Inflammatory macrophage treated with lipopolysaccharide for 1 hour (primary cell): ENCODE measurements at regions not wholly inside any gene's neighbourhood (a gene's known extent, or its start where the extent isn't known, plus 50 kb on each side); places are given as distances from the start of the nearest gene placed in this dataset.
A peak's percentile ranks its signal among the peaks of the same experiment; 100 is the strongest.

ENCODE experiments used
- DNase-seq, 2 donors: peaks; one replicate each; pipeline ENCODE4 v3.0.0-alpha.2; 2020 to 2022

DNA sequence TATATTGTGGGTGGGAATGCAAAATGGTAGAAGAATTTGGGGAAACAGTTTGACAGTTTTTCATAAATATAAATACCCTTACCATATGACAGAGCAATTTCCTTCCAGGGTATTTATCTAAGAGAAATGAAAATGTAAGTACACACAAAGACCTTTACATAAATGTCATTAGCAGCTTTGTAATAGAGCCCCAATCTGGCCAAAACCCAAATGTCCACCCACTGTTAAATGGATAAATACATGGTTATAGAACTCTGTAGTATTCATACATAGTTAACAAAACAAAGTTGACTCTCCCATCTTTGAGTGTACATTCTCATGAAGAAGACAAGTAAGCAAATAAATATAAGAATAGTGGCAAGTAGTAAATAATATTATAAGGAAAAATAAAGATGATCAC, 514.8 kb upstream of the NOX3 start:
- no peak for DNase-seq

DNA sequence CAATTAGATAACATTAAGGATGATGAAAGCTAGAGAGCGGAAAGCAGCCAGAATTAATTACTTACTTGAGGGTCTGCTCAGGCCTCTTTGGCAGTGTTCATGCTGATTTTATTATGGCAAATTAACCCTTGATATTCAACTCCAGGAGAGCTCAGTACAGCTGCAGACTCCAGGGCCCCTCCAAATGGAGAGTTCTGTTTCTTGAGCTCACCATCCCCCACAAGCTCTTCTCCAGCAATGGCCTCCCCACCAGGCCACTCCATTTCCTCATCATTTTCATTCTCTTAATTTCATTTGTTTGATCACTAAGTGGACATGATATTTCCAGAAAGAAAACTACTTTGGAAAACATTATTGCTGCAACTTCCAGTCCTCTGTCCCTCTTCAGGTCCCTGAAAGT, 513.3 kb upstream of the NOX3 start:
- no peak for DNase-seq

DNA sequence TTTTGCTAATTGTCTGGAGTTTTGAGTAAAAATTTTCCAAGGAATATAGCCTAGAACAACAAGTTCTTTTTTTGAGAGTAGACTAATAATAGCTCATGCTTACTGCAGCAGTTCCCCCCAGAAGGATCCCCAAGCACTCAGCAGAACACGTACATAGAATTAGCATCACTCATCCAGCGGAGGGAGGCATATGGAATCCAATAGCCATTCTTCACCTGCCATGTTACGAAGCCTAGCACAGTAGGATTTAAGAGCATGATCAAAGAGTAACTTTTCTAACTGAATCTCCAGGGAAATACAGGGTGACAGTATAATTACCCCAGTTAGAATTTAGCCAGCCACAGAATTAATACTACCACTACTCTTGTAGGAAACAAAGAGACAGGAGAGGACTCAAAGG, 511.7 kb upstream of the NOX3 start:
- no peak for DNase-seq

DNA sequence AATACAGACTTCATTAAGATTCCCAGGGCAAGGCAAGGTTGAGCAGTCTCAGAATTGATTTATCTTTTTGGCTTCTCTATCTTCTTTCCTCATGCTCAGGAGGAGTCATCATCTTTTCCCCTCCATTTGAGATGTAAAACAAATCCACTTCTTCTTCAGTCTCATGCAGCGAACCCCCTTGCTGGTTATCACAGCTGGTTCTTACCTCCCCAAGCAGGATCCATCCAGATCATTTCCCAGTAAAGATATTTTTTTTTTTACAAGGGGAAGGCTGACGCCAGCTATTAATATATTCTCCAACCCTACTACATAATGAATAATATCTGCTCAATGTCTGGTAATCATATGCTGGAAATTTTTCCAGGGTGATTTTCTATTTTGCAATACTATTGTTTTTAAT, 508.9 kb upstream of the NOX3 start:
- no peak for DNase-seq

DNA sequence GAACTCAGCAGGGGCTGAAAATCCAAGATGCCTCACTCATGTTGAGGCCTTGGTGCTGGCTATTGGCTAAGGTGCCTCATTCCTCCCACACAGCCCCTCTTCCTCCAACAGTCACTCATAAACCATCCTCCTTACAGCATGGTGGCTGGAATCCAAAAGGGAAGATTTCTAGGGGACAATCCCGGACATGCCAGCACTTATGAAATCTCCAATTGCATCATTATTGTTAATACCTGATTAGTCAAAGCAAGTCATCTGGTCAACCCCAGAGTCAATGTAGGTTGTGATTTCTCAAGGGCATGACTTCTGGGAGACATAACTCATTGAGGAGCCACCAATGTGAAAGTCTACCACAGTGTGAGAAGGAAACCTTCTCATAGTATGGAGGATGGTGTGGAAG, 506.6 kb upstream of the NOX3 start:
- peak; percentile 16 to 52 for DNase-seq

DNA sequence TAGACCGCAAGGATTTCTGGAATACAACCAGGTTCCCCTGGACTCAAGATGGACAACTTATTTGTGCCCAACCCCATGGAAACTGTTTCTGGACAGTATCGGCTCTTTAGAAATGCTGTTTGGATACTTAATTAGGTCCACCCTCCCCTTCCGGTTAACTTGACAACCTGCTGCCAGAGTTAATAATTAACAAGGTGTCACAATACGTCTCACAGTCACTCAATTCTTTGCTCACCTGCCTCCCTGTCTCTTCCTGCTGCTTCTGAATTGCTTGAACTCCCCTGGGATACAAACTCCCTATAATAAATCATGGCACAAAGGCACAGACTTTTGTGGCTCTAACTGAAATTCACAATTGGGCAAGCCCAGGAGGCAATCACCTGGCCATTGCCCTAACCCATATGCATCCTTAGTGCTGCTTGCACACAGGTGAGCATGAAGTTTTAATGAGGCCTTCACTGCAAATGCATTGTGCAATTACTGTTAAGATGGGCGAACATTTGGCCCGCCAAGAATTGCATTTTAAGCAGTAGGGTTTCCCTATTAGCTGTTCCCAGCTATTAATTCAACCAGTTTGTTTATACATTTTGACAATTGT, 504.4 kb upstream of the NOX3 start:
- no peak for DNase-seq

DNA sequence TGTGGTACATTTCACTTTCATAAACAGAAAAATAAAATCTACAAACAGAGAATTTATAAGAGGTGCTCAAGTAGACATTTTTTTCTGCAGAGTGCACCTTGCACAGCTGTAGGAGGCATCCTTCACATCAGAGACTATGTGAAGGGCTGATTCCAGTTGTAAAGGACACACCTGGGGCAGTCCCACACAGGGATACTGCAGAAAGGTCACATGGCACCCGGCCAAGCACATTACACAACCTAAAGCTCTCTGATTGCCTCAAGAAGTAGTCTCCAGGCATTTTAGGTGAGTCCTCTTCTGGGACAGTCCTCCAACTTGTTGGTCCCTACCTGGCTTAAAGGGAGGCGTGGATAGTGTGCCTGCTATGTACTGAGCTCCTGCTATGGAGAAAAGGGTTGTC, 502.9 kb upstream of the NOX3 start:
- no peak for DNase-seq

DNA sequence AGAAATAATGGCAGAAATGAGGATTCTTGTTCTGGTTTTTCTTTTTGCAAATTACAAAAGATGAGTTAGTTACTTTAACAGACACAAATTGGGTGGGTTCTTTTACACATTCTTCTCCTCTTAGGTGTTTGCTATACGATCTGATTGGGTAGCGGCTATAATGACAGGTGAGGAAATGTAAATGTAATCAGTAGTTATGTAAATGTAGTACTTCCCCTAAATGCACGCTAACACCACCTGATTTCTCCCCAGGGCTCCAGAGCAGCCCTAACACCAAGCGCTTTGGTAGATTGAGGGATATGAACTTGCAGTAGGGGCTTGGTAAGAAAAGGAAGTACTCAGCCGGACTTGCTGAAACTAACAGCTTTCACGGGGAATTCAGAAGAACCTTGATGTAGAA, 499.4 kb upstream of the NOX3 start:
- no peak for DNase-seq

DNA sequence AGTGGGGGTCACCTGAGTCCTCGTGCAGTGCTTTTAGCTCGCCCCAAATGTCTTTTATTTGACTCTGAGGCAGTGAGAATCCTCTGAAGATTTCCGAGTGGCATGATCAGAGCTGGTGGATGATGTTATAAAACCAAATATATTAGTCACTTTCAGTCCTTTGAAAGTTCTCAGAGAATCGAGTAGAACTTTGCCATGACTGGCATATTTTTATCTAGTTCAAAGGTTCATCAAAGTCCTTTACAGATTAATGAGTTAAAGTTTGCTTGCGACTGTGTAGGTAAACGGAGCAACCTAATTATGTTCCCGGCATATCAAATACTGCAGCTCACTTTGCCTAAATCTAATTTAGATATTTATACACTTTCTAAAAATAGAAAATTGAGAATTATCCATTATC, 498.5 kb upstream of the NOX3 start:
- no peak for DNase-seq

DNA sequence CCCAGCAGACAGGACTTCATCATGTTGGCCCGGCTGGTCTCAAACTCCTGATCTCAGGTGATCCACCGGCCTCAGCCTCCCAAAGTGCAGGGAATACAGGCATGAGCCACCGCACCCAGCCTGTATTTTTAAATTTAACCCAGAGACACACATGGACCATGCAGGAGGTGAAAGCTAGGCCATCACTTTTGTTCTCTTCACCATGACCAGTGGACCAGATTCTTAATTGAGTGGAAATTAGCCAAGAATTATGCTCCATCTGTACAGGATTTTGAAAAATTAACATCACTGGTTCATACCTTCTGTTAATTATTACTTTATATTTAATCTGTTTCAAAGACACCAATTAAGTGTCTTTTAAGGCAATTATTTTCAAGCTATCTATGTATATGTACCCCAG, 493.6 kb upstream of the NOX3 start:
- DNase-seq, result no peak

DNA sequence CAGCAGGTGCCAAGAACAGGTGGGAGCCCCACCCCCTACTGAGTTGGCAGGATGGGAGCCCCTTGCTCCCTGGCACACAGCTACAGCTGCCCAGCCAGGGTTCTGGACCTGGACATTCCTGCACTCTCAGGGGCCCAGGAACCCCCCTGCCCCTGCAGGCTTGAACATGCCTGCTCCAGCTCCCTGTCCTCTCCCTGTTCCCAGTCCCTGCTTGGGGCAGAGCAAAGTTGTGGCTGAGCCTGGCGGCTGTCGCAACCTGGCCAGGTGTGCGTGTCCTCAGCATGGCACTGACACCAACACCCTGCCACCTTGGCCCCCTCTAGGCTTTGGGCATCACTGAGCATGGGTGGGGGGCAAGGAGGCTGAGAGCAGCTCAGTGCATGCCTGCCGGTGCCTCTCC, 491.2 kb upstream of the NOX3 start:
- DNase-seq, result no peak

DNA sequence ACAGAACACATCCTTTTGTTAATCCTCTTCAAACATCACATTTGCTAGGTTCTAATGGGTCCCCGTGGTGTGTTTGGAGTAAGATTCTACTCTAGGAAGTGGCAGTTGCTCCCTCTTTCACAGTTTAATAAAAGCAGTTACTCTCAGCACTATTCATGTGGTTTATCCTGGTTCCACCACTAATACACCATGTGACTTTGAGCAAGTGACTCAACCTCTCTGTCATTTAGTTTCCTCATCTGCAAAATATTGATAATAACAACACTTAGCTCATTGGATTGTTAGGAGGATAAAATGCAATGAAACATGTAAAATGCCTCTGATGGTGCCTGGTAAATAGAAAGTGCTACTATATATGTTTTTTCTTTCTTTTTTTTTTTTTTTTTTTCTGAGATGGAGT, 488.0 kb upstream of the NOX3 start:
- DNase-seq, result no peak

DNA sequence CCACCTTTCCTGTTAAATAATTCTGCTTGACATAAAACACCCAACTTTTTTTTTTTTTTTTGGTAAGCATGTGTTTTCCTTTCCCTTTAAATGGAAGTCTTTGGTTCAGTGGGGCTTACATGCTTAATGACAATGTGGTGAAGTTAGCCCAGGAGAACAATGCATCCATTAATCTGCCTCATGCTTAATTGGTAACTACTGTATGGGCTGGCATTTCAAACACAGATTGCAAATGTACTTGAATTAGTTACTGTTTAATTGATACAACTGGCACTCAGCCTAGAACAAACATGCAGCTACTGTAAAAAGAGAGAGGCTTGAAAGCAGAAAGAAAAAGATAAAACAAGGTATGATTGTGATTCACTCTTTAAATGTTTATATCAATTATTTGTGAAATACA, 483.6 kb upstream of the NOX3 start:
- no peak for DNase-seq

DNA sequence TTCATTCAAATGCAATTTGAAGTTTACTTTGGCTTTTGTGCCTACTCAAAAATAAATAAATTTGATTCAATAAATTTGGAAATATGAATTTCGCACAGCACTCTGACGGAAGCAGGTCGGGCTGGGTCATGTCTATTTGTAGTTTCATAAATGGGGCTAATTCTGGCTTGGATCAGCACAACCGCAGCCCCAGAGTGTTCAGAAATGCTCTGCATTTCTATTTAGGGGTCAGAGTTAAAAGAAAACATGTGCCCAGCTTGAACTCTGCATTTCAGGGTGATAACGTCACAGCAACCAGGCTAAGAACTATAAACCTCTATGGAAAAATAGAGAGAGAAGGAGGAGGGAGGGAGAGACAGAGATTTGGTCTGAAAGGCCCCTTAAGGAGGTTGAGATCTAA, 480.9 kb upstream of the NOX3 start:
- no peak for DNase-seq

DNA sequence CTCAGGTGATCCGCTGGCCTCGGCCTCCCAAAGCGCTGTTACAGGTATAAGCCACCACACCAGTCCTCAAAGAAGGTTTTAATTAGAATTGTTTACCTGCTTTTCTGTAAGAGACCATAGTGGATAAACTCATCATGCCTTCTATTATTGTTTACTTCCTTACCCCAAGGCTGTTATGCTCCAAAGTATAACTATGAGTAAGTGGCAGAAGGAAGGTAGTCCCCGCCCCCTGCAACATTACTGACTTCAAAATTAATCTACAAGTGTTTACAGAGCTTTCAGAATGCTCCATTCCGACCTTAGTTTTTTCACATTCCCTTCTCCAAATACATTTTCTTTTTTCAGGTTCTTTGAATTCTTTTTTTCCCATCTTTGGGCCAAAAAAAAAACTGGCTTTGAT, 480.5 kb upstream of the NOX3 start:
- DNase-seq, result no peak

DNA sequence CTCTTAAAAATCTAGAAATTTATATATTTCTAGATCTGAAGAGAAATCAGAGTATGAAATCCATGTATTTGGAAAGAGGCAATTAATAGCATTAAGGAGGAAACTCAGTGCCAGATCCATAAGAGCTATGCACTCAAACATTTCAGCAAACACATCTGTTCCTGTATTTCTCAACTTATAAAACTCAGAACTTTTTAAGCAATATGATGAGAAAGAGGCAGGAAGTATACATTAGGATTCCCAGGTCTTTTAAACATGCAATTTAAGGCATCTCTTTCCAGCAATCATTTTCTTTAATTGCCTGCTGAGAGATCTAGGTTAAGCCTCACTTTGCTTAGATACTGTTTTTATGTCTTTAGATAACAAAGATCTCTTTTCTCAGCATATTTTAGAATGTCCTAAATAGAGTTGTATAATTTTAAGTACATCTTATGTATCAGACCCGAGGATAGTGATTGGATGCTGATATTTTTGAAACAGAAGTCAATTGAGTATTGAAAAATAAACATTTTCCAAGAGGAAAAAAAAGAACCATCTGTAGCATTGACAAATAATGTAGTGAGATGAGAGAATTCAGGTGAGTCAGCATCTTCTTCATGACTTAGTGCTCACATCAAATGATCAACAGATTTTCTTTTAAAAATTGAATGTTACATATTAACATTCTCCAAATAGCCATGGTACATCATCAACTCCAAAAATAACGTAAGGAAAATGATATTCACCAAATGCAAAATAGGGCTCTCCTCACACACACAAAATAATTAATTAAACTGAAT, 461.4 kb upstream of the NOX3 start:
- no peak for DNase-seq

DNA sequence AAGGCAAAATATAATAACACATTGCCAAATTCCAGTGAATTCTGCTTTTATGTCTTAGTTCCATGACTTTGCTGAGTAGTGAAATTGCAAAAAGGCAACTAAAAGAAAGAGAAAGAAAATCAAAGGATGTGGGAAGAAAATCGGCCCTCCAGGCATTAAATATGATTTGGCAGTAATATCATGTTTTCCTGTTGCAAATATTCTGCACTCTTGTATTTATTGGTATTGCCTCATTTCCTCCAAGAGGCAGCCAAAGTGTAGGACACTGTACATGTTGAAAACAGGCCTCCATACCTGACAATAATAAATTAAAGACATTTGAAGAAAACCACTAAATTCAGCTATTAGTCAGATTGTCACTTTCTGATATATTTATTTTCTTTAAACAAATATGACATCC, 460.0 kb upstream of the NOX3 start:
- no peak for DNase-seq

DNA sequence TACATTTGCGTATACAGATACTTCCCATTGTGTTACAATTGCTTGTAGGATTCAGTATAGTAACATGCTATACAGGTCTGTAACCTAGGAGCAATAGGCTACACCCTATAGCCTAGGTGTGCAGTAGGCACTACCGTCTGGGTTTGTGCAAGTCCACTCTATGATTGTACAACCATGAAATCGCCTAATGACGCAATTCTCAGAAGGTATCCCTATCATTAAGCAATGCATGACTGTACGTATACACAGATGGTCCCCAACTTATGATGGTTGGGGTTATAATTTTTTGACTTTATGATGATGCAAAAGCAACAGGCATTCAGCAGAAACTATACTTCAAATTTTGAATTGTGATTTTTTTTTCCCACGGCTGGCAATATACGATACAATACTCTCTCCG, 458.2 kb upstream of the NOX3 start:
- DNase-seq, result no peak

DNA sequence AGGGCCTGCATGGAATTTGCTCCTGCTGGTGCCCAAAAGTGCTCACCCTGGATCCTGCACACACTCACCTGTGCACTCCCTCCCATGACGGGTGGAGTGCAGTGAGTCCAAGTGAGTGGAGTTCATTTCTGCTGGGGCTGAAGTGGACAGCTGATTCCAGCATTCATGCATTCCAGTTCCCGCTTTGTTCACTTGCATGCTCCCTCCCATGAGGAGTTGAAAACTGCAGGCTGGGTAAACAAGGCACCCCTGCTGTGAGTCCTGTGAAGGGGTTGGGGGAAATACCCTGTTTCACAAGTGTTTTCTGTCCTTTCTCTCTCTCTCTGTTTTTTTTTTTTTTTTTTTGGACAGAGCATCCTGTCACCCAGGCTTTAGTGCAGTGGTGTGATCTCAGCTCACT, 454.1 kb upstream of the NOX3 start:
- no peak for DNase-seq

DNA sequence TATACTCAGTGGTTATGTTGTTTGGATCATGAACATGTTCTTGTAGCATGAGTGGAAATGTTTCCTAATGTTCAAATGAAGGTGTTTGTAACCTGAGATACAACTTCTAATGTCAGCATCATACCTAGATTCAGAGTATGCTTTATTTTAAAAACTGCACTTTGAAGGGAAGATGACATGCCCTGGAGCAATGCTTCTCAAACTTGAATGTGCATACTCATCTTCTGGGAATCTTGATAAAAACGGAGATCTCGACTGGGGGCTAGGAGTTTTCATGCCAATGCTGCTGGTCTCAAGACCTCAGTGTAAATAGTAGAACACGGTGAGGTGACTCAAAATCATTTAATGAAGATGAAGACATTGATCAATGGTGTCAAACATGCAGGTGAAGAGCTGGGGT, 440.0 kb upstream of the NOX3 start:
- no peak for DNase-seq

DNA sequence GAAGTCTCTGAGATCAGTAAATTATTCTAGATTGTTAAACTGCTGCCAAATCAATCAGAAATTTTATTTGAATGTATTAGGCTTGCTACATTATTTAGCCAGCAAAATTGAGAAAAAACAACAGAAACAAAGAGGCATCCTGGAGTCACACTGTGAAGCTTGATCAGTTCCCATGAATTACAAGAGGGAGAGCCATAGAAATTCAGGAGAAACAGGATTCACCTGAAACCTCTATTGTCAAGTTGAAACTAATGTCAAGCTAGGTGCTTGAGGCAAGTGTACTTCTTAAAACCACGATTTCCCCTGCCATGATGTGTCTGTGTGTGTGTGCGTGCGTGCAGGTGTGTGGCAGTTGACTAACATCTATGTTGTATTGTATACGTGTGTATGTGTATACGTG, 439.1 kb upstream of the NOX3 start:
- DNase-seq, result no peak

DNA sequence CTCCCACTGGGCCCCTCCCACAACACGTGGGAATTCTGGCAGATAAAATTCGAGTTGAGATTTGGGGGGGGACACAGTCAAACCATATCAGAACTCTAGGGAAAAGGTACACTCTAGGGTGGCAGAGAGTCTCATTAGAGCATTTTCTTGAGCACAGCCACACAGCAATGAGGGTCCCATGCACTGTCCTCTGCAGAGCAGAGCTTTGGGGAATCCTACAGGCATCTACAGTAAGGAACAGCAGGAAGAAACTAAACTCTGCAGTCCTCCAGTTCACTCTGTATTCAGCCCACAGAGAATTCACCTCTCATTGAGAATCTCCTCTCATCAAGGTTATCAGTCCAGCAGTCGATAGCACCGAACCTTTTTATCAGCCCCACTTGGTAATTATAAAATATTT, 438.6 kb upstream of the NOX3 start:
- no peak for DNase-seq

DNA sequence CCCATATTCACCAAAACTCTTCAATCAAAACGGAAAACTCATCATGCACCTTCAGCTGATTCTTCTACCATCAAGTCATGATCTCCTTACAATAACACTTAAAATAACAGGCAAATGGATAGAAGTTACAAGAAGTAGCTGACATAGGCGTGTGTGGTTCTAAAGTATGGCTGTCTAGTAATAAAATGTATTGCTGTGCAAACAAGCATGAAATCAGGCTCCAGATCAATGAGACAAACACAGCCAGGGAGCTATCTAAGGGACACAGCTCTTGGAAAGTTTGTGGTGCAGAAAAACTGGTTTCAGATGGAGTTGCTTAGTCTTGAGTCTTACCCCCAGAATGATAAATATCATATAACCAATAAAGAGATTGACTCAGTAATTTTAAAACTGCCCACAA, 434.8 kb upstream of the NOX3 start:
- no peak for DNase-seq

DNA sequence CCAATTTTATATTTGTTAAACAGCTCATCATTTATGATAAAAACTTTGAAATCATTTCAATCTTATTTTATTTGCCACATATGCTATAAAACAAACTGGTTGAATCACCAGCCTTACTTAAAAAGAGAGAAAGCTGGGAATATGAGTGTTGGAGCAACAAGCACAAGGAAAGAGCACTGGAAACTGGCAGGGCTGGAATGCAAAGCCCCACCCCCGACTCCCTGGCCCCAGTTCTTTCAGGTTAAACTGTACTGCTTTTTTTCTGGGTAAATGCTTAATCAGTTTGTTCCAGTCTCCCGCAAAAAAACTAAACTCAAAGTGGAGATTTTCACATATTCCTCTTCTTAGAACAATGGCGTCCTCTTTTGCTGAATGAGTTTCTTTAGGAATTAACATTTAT, 433.8 kb upstream of the NOX3 start:
- no peak for DNase-seq

DNA sequence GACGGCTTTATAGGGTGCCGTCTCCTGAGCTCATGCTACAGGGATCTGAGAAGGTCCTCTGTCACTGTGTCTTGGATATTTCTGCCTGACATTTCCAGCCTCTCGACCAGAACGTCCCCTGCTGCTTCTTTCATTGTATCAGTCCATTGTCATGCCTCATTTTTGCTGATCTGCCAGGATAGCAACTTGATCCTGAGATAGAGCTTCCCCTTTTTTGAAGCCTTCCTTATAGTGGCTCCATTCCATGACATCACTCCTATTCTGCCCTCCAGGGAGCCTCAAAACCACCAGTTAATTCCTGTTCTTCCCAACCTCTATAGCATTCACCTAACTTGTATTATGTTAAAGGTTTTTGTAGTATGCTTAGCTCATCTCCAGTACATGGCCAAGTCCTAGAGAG, 431.8 kb upstream of the NOX3 start:
- DNase-seq, result no peak
